Testis (tissue), 2 donors: ENCODE measurements at regions not wholly inside any gene's neighbourhood (a gene's known extent, or its start where the extent isn't known, plus 50 kb on each side); places are given as distances from the start of the nearest gene placed in this dataset.

Source experiments
- CTCF ChIP-seq, 3 experiments: fragments of 450-650 bp in 2 of 3; fragments of 200-600 bp in 1 of 3; sonication (generic) in 1 of 3; IDR thresholded peaks; one replicate each; pipeline ENCODE4 v1.5.1; 2016 to 2019; ENCODE audit warnings: antibody characterized with exemption in 3 of 3, mild to moderate bottlenecking in 2 of 3, moderate library complexity in 1 of 3
- POLR2A ChIP-seq: fragments of 450-650 bp; IDR thresholded peaks from one replicate; pipeline ENCODE4 v1.6.1; 2017; ENCODE audit warnings: antibody characterized with exemption, mild to moderate bottlenecking, moderate library complexity

- no peak for TF ChIP-seq CTCF (IDR thresholded peaks at IDR 0.05)
- TF ChIP-seq POLR2A: no peak
Observed at GRCh38 chr10:9733766-9734165, 1283.9 kb upstream of the CELF2 start.
